Osteocyte (in vitro differentiated cells): ENCODE measurements at regions not wholly inside any gene's neighbourhood (a gene's known extent, or its start where the extent isn't known, plus 50 kb on each side); places are given as distances from the start of the nearest gene placed in this dataset.
A peak's percentile ranks its signal among the peaks of the same experiment; 100 is the strongest.

Experiments
- DNase-seq: peaks from one replicate; pipeline ENCODE4 v3.0.0; 2021; ENCODE audit warnings: mixed read lengths; ENCODE audit not compliant: unreplicated experiment; ENCODE audit errors: extremely low spot score
- H3K27ac Mint-ChIP-seq: one replicate; pipeline ENCODE4 v1.8.0; 2021; ENCODE audit warnings: mild to moderate bottlenecking, mixed read lengths; ENCODE audit not compliant: unreplicated experiment
- H3K27me3 Mint-ChIP-seq: one replicate; pipeline ENCODE4 v1.8.0; 2021; ENCODE audit warnings: mixed read lengths; ENCODE audit not compliant: unreplicated experiment
- H3K36me3 Mint-ChIP-seq: one replicate; pipeline ENCODE4 v1.8.0; 2021; ENCODE audit warnings: mixed read lengths; ENCODE audit not compliant: unreplicated experiment
- H3K4me1 Mint-ChIP-seq: one replicate; pipeline ENCODE4 v1.8.0; 2021; ENCODE audit warnings: mixed read lengths; ENCODE audit not compliant: unreplicated experiment
- H3K4me3 Mint-ChIP-seq: one replicate; pipeline ENCODE4 v1.8.0; 2021; ENCODE audit warnings: mild to moderate bottlenecking, moderate library complexity, mixed read lengths; ENCODE audit not compliant: unreplicated experiment
- H3K9me3 Mint-ChIP-seq: one replicate; pipeline ENCODE4 v1.8.0; 2021; ENCODE audit warnings: mixed read lengths; ENCODE audit not compliant: unreplicated experiment
- CTCF ChIP-seq: fragments of 200-600 bp; sonication (generic); IDR thresholded peaks from 2 replicates; pipeline ENCODE4 v1.5.0; 2021; ENCODE audit warnings: antibody characterized with exemption, mild to moderate bottlenecking, moderate library complexity

GRCh38 chr1:193926956-193927355, 740.5 kb upstream of the B3GALT2 start:
- DNase-seq = no peak
- no peak overlapping the region for H3K4me3 Mint-ChIP-seq
- no peaks in the 10 kb centered on the region for H3K27me3 Mint-ChIP-seq
- no peak overlapping the region for H3K27ac Mint-ChIP-seq
- H3K4me1 Mint-ChIP-seq = peaks cover 2% of the 10 kb centered on the region
- H3K9me3 Mint-ChIP-seq = no peaks in the 10 kb centered on the region
- TF ChIP-seq CTCF = no peak
- no peaks in the 10 kb centered on the region for H3K36me3 Mint-ChIP-seq

- no peak for TF ChIP-seq CTCF
- Mint-ChIP-seq H3K27ac (peak overlapping the region; percentile 39), H3K27me3 (no peaks in the 10 kb centered on the region), H3K4me3 (no peak overlapping the region), H3K4me1 (peaks cover 23% of the 10 kb centered on the region), H3K36me3 (no peaks in the 10 kb centered on the region), H3K9me3 (no peaks in the 10 kb centered on the region)
- no peak for DNase-seq
Measured at GRCh38 chr1:193919827-193920226, 733.4 kb upstream of the B3GALT2 start.

- Mint-ChIP-seq H3K4me3 (no peak overlapping the region), H3K27me3 (no peaks in the 10 kb centered on the region), H3K27ac (no peak overlapping the region), H3K9me3 (no peaks in the 10 kb centered on the region), H3K36me3 (no peaks in the 10 kb centered on the region), H3K4me1 (peaks cover 20% of the 10 kb centered on the region)
- DNase-seq = no peak
- TF ChIP-seq CTCF = no peak
Measured at GRCh38 chr1:193916452-193916851, 730.0 kb upstream of the B3GALT2 start.

GRCh38 chr1:193914871-193915270, 728.5 kb upstream of the B3GALT2 start:
- no peaks in the 10 kb centered on the region for H3K36me3 Mint-ChIP-seq
- H3K27ac Mint-ChIP-seq = no peak overlapping the region
- DNase-seq = no peak
- no peaks in the 10 kb centered on the region for H3K9me3 Mint-ChIP-seq
- peaks cover 4% of the 10 kb centered on the region for H3K4me1 Mint-ChIP-seq
- TF ChIP-seq CTCF = no peak
- no peak overlapping the region for H3K4me3 Mint-ChIP-seq
- H3K27me3 Mint-ChIP-seq = no peaks in the 10 kb centered on the region

- Mint-ChIP-seq H3K4me1 (peaks cover 13% of the 10 kb centered on the region), H3K36me3 (no peaks in the 10 kb centered on the region), H3K27ac (no peak overlapping the region), H3K27me3 (no peaks in the 10 kb centered on the region), H3K9me3 (no peaks in the 10 kb centered on the region), H3K4me3 (no peak overlapping the region)
- no peak for TF ChIP-seq CTCF
- DNase-seq = no peak
Measured at GRCh38 chr1:193909406-193910082, 723.1 kb upstream of the B3GALT2 start.
